SH-SY5Y (cell line): ENCODE measurements at regions not wholly inside any gene's neighbourhood (a gene's known extent, or its start where the extent isn't known, plus 50 kb on each side); places are given as distances from the start of the nearest gene placed in this dataset.

Experiments used
- GATA2 ChIP-seq: IDR thresholded peaks from 2 replicates; pipeline ENCODE4 v1.6.1; 2011; ENCODE audit warnings: mild to moderate bottlenecking, low read depth, low read length
- GATA3 ChIP-seq: IDR thresholded peaks from 2 replicates; pipeline ENCODE4 v1.6.1; 2011; ENCODE audit warnings: low read depth, mild to moderate bottlenecking, low read length, moderate library complexity

- TF ChIP-seq GATA2 = no peak
- no peak for TF ChIP-seq GATA3
These were observed 249.3 kb upstream of the TGFBR2 start for GRCh38 chr3:30356866-30357753.

DNA sequence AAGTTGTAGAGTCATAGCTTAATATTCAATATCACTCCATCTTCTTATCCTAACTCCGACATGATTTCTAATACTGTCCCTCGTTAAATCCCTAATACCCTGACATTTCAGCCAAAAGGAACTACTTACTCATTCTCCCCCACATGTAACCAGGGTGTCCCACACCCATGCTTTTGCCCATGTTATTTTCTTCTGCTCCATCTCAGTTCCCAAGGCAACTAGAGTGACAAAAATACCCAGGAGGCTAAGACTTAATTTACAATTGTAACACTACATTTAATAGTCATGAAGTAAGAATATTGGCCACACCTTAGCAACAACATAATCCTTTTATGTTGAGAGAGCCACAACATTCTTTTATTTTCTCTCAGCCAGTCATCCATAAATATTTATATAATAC, 248.5 kb upstream of the TGFBR2 start:
- TF ChIP-seq GATA2 (no peak), GATA3 (no peak)

GRCh38 chr3:30358871-30359270, 247.5 kb upstream of the TGFBR2 start:
- TF ChIP-seq GATA3 (no peak), GATA2 (no peak)

GRCh38 chr3:30368978-30369377, 237.4 kb upstream of the TGFBR2 start:
- TF ChIP-seq GATA2 (no peak), GATA3 (no peak)

DNA sequence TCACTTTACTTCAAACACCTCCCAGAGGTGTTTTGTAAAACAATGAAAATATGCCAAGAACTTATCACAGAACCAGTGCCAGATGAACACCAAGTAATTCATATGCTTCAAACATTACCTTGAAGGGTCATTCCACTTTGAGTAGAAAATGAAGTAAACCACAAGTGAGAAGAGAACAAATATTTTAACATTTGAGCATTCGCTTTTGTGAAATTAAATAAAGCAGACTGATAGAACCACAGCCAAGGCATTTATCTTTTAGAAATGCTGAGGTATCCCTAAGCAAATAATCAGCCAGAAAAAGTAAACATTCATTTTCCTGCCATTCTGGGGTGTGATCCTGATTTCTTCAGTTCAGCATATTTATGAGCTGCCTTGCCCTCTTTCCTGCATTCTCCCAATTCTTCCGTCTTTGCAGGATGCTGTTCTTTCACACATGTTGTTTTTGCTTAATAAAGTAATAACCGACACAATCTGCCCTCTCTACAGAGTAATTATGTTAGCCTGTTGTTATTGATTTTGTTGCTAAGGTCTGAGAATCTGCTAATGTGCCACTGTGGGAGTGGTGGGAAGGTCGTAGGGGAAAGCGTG, 235.6 kb upstream of the TGFBR2 start:
- TF ChIP-seq GATA2 (no peak), GATA3 (no peak)

DNA sequence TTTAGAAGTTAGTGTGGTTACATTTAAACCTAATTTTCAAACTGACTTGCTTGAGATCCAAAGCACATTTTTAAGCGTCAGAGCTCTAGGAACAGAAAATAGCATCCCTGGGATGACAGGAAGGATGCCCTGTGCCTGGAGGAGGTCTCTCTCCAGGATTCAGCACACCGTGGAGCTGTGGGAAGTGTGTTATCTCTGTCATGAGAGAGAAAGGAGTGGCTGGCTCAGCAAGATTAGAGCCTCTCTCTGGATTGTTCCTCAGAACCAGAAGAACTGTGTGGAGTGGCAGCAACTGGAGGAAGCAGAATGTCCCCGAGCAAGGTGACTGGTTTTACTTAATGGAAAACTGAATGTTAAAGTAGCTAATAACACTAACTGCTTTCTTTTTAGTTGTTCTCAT, 233.6 kb upstream of the TGFBR2 start:
- TF ChIP-seq GATA3 (no peak), GATA2 (no peak)

DNA sequence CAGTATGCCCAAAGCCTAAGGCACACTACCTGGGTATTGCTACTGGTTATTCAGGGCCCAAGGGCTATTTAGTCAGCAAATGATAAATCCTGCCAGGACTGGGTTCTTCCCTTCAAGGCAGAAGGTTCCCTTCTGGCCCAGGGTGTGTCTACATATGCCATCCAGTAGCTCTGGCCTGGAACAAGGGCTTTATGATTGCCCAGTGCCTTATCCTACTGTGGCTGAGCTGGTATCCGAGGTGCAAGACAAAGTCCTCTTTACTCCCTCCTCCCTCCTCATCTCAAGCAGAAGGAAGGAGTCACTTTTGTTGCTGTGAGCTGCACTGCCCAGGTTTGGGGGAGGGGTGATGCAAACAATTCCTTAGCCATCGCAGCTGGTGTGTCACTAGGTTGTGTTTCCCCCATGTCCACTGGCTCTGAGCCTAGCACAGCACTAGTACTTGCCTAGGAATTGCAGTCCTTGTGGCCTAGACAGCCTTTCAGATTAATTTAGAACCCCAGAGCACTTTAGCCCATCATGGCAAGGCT, 221.8 kb upstream of the TGFBR2 start:
- TF ChIP-seq GATA3 (no peak), GATA2 (no peak)

DNA sequence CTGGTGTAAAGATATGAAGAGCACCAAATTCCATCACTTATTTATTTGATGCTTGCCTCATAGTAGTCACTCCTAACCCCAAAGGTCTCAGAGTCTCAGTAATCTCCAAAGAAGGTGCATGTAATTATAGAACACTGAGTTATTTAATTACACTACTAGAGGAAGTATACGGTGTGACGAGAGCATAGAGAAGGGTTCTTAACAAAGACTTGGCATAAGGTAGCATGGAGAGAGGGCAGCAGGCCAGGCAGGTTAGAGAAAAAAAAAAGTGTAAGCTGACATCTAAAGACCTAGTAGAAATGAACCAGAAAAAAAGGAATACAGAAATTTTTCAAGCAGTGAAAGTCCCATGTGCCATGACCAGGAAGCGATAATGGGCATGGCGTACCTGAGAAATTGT, 213.3 kb upstream of the TGFBR2 start:
- TF ChIP-seq GATA3 (no peak), GATA2 (no peak)

DNA sequence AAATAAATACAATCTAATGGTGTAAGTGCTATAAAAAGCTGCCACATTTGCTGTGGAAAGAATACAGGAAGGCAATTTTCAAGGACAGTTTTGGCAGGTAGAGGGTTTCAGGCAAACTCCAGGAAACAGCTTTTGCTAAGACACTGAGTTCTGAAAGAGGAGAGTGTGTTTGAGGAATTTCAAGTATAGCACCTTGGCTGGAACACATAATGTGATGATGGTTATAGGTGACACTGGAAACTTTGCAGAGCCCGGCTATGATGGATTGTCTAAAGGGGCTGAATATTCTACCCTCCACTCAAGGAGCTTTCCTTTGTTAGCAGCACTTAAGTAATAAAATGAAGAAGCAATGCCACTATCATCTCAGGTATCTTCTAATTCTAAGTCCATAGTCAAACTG, 209.4 kb upstream of the TGFBR2 start:
- TF ChIP-seq GATA3 (no peak), GATA2 (no peak)

DNA sequence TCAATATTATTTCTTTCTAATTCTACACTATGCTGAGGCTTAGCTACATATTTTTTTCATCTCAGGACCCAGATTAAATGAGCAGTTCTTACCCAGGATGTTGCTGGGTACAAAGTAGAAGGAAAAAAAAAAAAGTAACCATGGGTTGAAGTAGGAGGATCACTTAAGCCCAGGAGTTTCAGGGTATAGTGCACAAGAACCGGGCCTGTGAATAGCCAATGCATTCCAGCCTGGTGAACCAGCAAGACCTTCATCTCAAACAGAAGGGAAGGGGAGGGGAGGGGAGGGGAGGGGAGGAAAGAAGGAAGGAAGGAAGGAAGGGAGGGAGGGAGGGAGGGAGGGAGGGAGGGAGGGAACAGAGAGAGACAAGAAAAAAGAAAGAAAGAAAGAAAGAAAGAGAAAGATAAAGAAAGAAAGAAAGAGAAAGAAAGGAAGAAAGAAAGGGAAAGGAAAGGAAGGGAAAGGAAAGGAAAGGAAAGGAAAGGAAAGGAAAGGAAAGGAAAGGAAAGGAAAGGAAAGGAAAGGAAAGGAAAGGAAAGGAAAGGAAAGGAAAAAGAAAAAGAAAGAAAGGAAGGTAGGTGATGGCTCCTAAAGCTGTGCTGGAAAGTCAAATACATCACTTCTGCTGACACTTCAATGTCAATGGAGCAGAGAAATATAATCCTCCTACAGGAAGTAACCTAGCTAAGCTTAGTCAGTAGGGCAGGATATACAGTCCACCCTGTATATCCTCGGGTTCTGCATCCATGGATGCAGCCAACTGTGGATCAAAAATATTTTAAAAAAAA, 206.8 kb upstream of the TGFBR2 start:
- TF ChIP-seq GATA3 (no peak), GATA2 (no peak)

DNA sequence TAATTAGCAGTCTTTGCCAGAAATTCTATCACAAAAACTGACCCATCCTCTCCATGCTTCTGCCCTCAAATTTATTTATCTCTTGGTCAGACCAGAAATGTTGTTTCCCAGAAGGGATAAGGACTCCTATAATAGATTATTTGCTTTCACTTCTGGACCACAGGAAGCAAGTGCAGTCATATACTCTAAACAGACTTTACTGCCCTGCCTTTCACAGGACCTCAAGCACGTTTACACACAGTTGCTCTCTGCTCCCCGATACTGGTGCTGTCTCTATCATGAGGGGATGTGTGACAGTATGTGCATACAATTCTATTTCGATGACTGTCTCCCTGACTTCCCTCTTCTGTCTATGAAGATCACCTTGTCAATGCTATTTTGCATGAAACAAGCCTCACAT, 205.5 kb upstream of the TGFBR2 start:
- TF ChIP-seq GATA2 = no peak
- no peak for TF ChIP-seq GATA3

GRCh38 chr3:30401971-30402370, 204.4 kb upstream of the TGFBR2 start:
- no peak for TF ChIP-seq GATA2
- TF ChIP-seq GATA3 = no peak

- no peak for TF ChIP-seq GATA3
- TF ChIP-seq GATA2 = no peak
These were observed 198.8 kb upstream of the TGFBR2 start for GRCh38 chr3:30407651-30408050.

GRCh38 chr3:30408105-30408557, 198.3 kb upstream of the TGFBR2 start:
- TF ChIP-seq GATA3 (no peak), GATA2 (no peak)

DNA sequence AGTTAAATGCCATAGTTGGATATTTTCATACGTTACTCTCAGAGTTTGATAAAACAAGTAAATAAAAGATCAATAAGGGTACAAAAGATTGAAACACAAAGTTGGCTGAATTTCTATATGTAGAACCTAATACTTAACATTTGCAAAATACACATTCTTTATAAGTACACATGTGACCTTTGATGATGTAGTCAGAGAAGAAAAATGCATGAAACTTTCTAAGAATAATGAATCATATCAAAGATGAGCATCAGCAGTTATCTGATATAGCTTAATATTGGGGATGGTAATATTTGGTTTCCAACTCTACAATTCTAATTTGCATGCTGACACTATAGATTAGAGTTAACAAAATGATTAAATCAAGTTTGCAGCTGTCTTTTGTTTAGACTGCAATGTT, 188.0 kb upstream of the TGFBR2 start:
- no peak for TF ChIP-seq GATA2
- TF ChIP-seq GATA3 = no peak
